HCT116 (cell line): ENCODE measurements at regions not wholly inside any gene's neighbourhood (a gene's known extent, or its start where the extent isn't known, plus 50 kb on each side); places are given as distances from the start of the nearest gene placed in this dataset.

Experiments
- ATAC-seq: fragments of 200-7000 bp; cut with Tn5 transposase; 2 replicates; pipeline ENCODE4 v1.9.1; 2020; ENCODE audit warnings: mild to moderate bottlenecking, moderate library complexity
- BruUV-seq: library from RNA; stranded (reverse); fragments of 400-500 nt; replicated peaks from 2 replicates; lab custom pipeline; 2021; lab: Mats Ljungman, UMichigan
- CTCF ChIA-PET: fragments of 300-600 bp; sonication (Branson Sonifier 250); formaldehyde crosslinking; loops from one replicate; lab custom pipeline; 2021; ENCODE audit warnings: antibody characterized with exemption; lab: Charles Lee
- POLR2A ChIA-PET: fragments of 300-600, 350-600 bp; sonication (Branson Sonifier 250); formaldehyde crosslinking; loops from one replicate; lab custom pipeline; 2021; ENCODE audit warnings: antibody characterized with exemption; lab: Charles Lee
- RAD21 ChIA-PET, 2 experiments: fragments of 300-600 bp; sonication (Branson Sonifier 250); formaldehyde crosslinking; loops; one replicate each; lab custom pipeline; 2023; ENCODE audit warnings: low total read pairs in 2 of 2; ENCODE audit not compliant: uncharacterized antibody in 2 of 2, unreplicated experiment in 2 of 2, low non-redundant PET in 1 of 2; lab: Charles Lee
- DNase-seq: peaks from one replicate; pipeline ENCODE4 v3.0.0-alpha.2; 2010; ENCODE audit warnings: low read depth, low spot score
- H2AFZ ChIP-seq: fragments of 200-600 bp; shearing (Covaris generic), sonication (generic); 2 replicates; pipeline ENCODE4 v1.6.1; 2017; ENCODE audit warnings: low read depth, mixed run types, mixed read lengths, antibody characterized with exemption, low read length; ENCODE audit not compliant: poor library complexity, severe bottlenecking
- H3K27ac ChIP-seq: 2 replicates; pipeline ENCODE4 v1.5.1; 2012; ENCODE audit warnings: low read depth, low read length
- H3K27me3 ChIP-seq: fragments of 200-600 bp; sonication (generic); 2 replicates; pipeline ENCODE4 v1.6.1; 2016; ENCODE audit warnings: mixed run types, low read length, mixed read lengths; ENCODE audit not compliant: insufficient read depth
- H3K36me3 ChIP-seq, 2 experiments: fragments of 200-500 bp in 1 of 2; fragments of 200-600 bp in 1 of 2; sonication (Bioruptor generic) in 1 of 2; sonication (generic) in 1 of 2; 2 replicates each; pipeline versions ENCODE4 v1.5.1 to v1.6.1; 2014 to 2016; ENCODE audit warnings: low read length in 2 of 2, inconsistent platforms in 1 of 2, mixed read lengths in 1 of 2, mixed run types in 1 of 2; ENCODE audit not compliant: insufficient read depth in 2 of 2, control insufficient read depth in 1 of 2
- H3K4me1 ChIP-seq, 2 experiments: fragments of 200-600 bp in 1 of 2; sonication (generic) in 1 of 2; 2 replicates each; pipeline versions ENCODE4 v1.5.1 to v1.6.1; 2012 to 2017; ENCODE audit warnings: low read length in 2 of 2, inconsistent platforms in 1 of 2, mild to moderate bottlenecking in 1 of 2, mixed read lengths in 1 of 2, mixed run types in 1 of 2, moderate library complexity in 1 of 2; ENCODE audit not compliant: insufficient read depth in 2 of 2, control insufficient read depth in 1 of 2
- H3K4me2 ChIP-seq: fragments of 200-600 bp; sonication (generic); 2 replicates; pipeline ENCODE4 v1.6.1; 2017; ENCODE audit warnings: mixed run types, low read length, mixed read lengths
- H3K4me3 ChIP-seq, 2 experiments: fragments of 200-600 bp in 1 of 2; sonication (generic) in 1 of 2; replicated peaks in 1 of 2; 2 replicates each; pipeline ENCODE4 v1.5.1; 2011 to 2016; ENCODE audit warnings: low read length in 2 of 2, control low read depth in 1 of 2, low read depth in 1 of 2, mild to moderate bottlenecking in 1 of 2, mixed read lengths in 1 of 2, mixed run types in 1 of 2
- H3K79me2 ChIP-seq: fragments of 200-600 bp; sonication (generic); 2 replicates; pipeline ENCODE4 v1.6.1; 2017; ENCODE audit warnings: mild to moderate bottlenecking, mixed run types, low read length, moderate library complexity, mixed read lengths; ENCODE audit not compliant: insufficient read depth
- H3K9ac ChIP-seq: fragments of 200-600 bp; sonication (generic); 2 replicates; pipeline ENCODE4 v1.6.1; 2016; ENCODE audit warnings: low read length, mixed read lengths
- H3K9me2 ChIP-seq: fragments of 200-600 bp; sonication (generic), shearing (Covaris generic); 2 replicates; pipeline ENCODE4 v1.6.1; 2017; ENCODE audit warnings: mixed run types, mild to moderate bottlenecking, moderate library complexity; ENCODE audit not compliant: insufficient read depth
- H3K9me3 ChIP-seq, 2 experiments: fragments of 200-500 bp in 1 of 2; fragments of 200-600 bp in 1 of 2; sonication (Bioruptor generic) in 1 of 2; sonication (generic) in 1 of 2; 2 replicates each; pipeline ENCODE4 v1.6.1; 2014 to 2017; ENCODE audit warnings: low read length in 2 of 2, mixed read lengths in 2 of 2, inconsistent platforms in 1 of 2, low read depth in 1 of 2, mild to moderate bottlenecking in 1 of 2, mixed run types in 1 of 2, moderate library complexity in 1 of 2; ENCODE audit not compliant: control insufficient read depth in 1 of 2, insufficient read depth in 1 of 2
- H4K20me1 ChIP-seq: fragments of 200-600 bp; sonication (generic), shearing (Covaris generic); 2 replicates; pipeline ENCODE4 v1.6.1; 2017; ENCODE audit warnings: mixed run types, mild to moderate bottlenecking, moderate library complexity; ENCODE audit not compliant: insufficient read depth
- CBX3 ChIP-seq: IDR thresholded peaks from 2 replicates; pipeline ENCODE4 v1.6.1; 2012; ENCODE audit warnings: low read depth
- CEBPB ChIP-seq: IDR thresholded peaks from 2 replicates; pipeline ENCODE4 v1.6.1; 2012; ENCODE audit warnings: low read depth
- EGR1 ChIP-seq: IDR thresholded peaks from 2 replicates; pipeline ENCODE4 v1.6.1; 2012; ENCODE audit warnings: low read depth
- ELF1 ChIP-seq: IDR thresholded peaks from 2 replicates; pipeline ENCODE4 v1.6.1; 2012; ENCODE audit warnings: low read depth, borderline replicate concordance
- EZH2 ChIP-seq: fragments of 200-600 bp; sonication (generic); IDR thresholded peaks from 2 replicates; pipeline ENCODE4 v1.6.1; 2017; ENCODE audit warnings: antibody characterized with exemption, mixed run types
- FOSL1 ChIP-seq: IDR thresholded peaks from 2 replicates; pipeline ENCODE4 v1.6.1; 2012; ENCODE audit warnings: low read depth
- JUND ChIP-seq: IDR thresholded peaks from 2 replicates; pipeline ENCODE4 v1.6.1; 2012
- POLR2AphosphoS5 ChIP-seq: IDR thresholded peaks from 2 replicates; pipeline ENCODE4 v1.6.1; 2011; ENCODE audit warnings: mild to moderate bottlenecking, low read depth, low read length, moderate library complexity
- RAD21 ChIP-seq: IDR thresholded peaks from 2 replicates; pipeline ENCODE4 v1.6.1; 2012; ENCODE audit warnings: low read depth, mild to moderate bottlenecking
- SP1 ChIP-seq: IDR thresholded peaks from 2 replicates; pipeline ENCODE4 v1.6.1; 2012; ENCODE audit warnings: low read depth
- SRF ChIP-seq: IDR thresholded peaks from 2 replicates; pipeline ENCODE4 v1.6.1; 2012; ENCODE audit warnings: low read depth
- TCF7L2 ChIP-seq: IDR thresholded peaks from 2 replicates; pipeline ENCODE4 v1.7.0; 2011; ENCODE audit warnings: borderline replicate concordance, inconsistent platforms; ENCODE audit not compliant: insufficient read depth, insufficient read length; ENCODE audit errors: extremely low read depth
- YY1 ChIP-seq: IDR thresholded peaks from 2 replicates; pipeline ENCODE4 v1.6.1; 2011; ENCODE audit warnings: low read length, low read depth, moderate library complexity, mild to moderate bottlenecking; ENCODE audit not compliant: insufficient replicate concordance; ENCODE audit errors: extremely low read depth
- ZFX ChIP-seq: fragments of 450-650 bp; IDR thresholded peaks from 2 replicates; pipeline ENCODE4 v1.6.1; 2017
- ZNF274 ChIP-seq: fragments of 200-500 bp; sonication (Bioruptor generic); IDR thresholded peaks from 2 replicates; pipeline ENCODE4 v1.6.1; 2014; ENCODE audit warnings: mild to moderate bottlenecking, low read depth, low read length, inconsistent platforms
- intact Hi-C: fragments of 100-400 bp; cut with micrococcal nuclease; formaldehyde crosslinking; loops from 2 replicates; pipeline ENCODE4 v1.10.0; 2022
- TF ChIP-seq, protein P1 (sequence below), 3 experiments: fragments of 200-600 bp in 1 of 3; sonication (generic) in 1 of 3; IDR thresholded peaks in 2 of 3; conservative IDR thresholded peaks in 1 of 3; 2 replicates each; pipeline ENCODE4 v1.5.1; 2012 to 2017; ENCODE audit warnings: low read depth in 2 of 3, low read length in 2 of 3, antibody characterized with exemption in 1 of 3, borderline replicate concordance in 1 of 3, control low read depth in 1 of 3, mild to moderate bottlenecking in 1 of 3, mixed read lengths in 1 of 3, mixed run types in 1 of 3, moderate library complexity in 1 of 3; ENCODE audit not compliant: insufficient read depth in 1 of 3
- TF ChIP-seq, protein P2 (sequence below): IDR thresholded peaks from 2 replicates; pipeline ENCODE4 v1.6.1; 2012; ENCODE audit warnings: low read depth
- TF ChIP-seq, protein P3 (sequence below): IDR thresholded peaks from 2 replicates; pipeline ENCODE4 v1.6.1; 2012
- TF ChIP-seq, protein P4 (sequence below): IDR thresholded peaks from 2 replicates; pipeline ENCODE4 v1.6.1; 2012

DNA sequence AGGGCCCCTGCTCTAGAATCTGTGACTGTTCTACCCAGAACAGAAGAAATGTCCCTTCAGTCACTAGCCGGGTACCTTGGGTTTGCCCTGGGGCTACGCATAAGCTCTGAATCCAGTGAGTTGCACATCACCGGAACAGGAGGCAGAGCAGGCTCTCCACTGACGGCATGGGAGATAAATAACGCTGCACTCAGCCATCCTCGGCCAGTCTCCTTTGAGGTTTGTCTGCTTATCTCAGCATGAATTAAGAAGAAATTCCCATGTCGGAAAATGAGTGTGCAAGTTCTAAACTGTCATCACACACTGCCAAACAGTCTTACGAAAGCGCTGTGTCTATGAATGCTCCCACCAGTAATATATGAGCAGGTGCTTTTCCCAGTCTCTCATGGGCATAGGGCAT, 90.8 kb downstream of the FAM50B start:
- no peaks in the 10 kb centered on the region for H3K27me3 ChIP-seq
- no peaks in the 10 kb centered on the region for H3K9me3 ChIP-seq
- no peaks in the 10 kb centered on the region for H4K20me1 ChIP-seq
- intact Hi-C loops = no loop called here
- RAD21 ChIA-PET = no interaction called here
- H3K4me2 ChIP-seq = no peak overlapping the region
- H3K4me3 ChIP-seq = no peak overlapping the region
- no peaks in the 10 kb centered on the region for H3K9me2 ChIP-seq
- no peaks in the 10 kb centered on the region for H3K36me3 ChIP-seq
- H3K27ac ChIP-seq = no peak overlapping the region
- no peak for DNase-seq
- no peak for TF ChIP-seq EZH2
- no peak for TF ChIP-seq JUND
- TF ChIP-seq FOSL1 = no peak
- TF ChIP-seq TCF7L2 = no peak
- no peak for TF ChIP-seq POLR2AphosphoS5
- TF ChIP-seq, protein P1, sequence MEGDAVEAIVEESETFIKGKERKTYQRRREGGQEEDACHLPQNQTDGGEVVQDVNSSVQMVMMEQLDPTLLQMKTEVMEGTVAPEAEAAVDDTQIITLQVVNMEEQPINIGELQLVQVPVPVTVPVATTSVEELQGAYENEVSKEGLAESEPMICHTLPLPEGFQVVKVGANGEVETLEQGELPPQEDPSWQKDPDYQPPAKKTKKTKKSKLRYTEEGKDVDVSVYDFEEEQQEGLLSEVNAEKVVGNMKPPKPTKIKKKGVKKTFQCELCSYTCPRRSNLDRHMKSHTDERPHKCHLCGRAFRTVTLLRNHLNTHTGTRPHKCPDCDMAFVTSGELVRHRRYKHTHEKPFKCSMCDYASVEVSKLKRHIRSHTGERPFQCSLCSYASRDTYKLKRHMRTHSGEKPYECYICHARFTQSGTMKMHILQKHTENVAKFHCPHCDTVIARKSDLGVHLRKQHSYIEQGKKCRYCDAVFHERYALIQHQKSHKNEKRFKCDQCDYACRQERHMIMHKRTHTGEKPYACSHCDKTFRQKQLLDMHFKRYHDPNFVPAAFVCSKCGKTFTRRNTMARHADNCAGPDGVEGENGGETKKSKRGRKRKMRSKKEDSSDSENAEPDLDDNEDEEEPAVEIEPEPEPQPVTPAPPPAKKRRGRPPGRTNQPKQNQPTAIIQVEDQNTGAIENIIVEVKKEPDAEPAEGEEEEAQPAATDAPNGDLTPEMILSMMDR (IDR thresholded peaks at IDR 0.05 in 2 of 3, conservative IDR thresholded peaks at IDR 0.05 in 1 of 3; ENCODE audit: borderline replicate concordance in 1 of 3, insufficient read depth in 1 of 3, low read depth in 2 of 3, low read length in 2 of 3) = no peak
- TF ChIP-seq ZNF274 = no peak
- TF ChIP-seq CEBPB = no peak
- TF ChIP-seq, protein P2, sequence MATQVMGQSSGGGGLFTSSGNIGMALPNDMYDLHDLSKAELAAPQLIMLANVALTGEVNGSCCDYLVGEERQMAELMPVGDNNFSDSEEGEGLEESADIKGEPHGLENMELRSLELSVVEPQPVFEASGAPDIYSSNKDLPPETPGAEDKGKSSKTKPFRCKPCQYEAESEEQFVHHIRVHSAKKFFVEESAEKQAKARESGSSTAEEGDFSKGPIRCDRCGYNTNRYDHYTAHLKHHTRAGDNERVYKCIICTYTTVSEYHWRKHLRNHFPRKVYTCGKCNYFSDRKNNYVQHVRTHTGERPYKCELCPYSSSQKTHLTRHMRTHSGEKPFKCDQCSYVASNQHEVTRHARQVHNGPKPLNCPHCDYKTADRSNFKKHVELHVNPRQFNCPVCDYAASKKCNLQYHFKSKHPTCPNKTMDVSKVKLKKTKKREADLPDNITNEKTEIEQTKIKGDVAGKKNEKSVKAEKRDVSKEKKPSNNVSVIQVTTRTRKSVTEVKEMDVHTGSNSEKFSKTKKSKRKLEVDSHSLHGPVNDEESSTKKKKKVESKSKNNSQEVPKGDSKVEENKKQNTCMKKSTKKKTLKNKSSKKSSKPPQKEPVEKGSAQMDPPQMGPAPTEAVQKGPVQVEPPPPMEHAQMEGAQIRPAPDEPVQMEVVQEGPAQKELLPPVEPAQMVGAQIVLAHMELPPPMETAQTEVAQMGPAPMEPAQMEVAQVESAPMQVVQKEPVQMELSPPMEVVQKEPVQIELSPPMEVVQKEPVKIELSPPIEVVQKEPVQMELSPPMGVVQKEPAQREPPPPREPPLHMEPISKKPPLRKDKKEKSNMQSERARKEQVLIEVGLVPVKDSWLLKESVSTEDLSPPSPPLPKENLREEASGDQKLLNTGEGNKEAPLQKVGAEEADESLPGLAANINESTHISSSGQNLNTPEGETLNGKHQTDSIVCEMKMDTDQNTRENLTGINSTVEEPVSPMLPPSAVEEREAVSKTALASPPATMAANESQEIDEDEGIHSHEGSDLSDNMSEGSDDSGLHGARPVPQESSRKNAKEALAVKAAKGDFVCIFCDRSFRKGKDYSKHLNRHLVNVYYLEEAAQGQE = no peak
- no peak for TF ChIP-seq SRF
- TF ChIP-seq ZFX = no peak
- TF ChIP-seq RAD21 = no peak
- TF ChIP-seq YY1 = no peak
- TF ChIP-seq ELF1 = no peak
- TF ChIP-seq, protein P3, sequence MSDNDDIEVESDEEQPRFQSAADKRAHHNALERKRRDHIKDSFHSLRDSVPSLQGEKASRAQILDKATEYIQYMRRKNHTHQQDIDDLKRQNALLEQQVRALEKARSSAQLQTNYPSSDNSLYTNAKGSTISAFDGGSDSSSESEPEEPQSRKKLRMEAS = no peak
- TF ChIP-seq SP1 = no peak
- TF ChIP-seq, protein P4, sequence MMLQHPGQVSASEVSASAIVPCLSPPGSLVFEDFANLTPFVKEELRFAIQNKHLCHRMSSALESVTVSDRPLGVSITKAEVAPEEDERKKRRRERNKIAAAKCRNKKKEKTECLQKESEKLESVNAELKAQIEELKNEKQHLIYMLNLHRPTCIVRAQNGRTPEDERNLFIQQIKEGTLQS = no peak
- no peak for TF ChIP-seq EGR1
- TF ChIP-seq CBX3 = no peak
- TF ChIP-seq, all 23 proteins: peak for 0
- no TSS peak for BruUV-seq
- no peak for ATAC-seq
- POLR2A ChIA-PET = no interaction called here
- no peak overlapping the region for H3K9ac ChIP-seq
- CTCF ChIA-PET = no interaction called here
- H3K79me2 ChIP-seq = no peaks in the 10 kb centered on the region
- peaks cover 0 to 10% of the 10 kb centered on the region in 2 experiments; a peak in 2 of 4 replicates for H3K4me1 ChIP-seq
- H2AFZ ChIP-seq = no peak overlapping the region
